H7 (cell line): ENCODE measurements at regions not wholly inside any gene's neighbourhood (a gene's known extent, or its start where the extent isn't known, plus 50 kb on each side); places are given as distances from the start of the nearest gene placed in this dataset.
A peak's percentile ranks its signal among the peaks of the same experiment; 100 is the strongest.
"Not testable (repeated sequence)": the region's sequence is repeated elsewhere in the genome, so short reads cannot be mapped to it uniquely, and the experiment has no call there.

Experiments used
- DNase-seq: peaks from one replicate; pipeline ENCODE4 v3.0.0; 2012
- H3K27me3 ChIP-seq: 2 replicates; pipeline ENCODE4 v1.6.0; 2011; ENCODE audit warnings: mild to moderate bottlenecking, low read length; ENCODE audit not compliant: control insufficient read depth, insufficient read depth
- H3K36me3 ChIP-seq: replicated peaks from 2 replicates; pipeline ENCODE4 v1.5.1; 2011; ENCODE audit warnings: low read length; ENCODE audit not compliant: control insufficient read depth, insufficient read depth
- H3K4me3 ChIP-seq: 2 replicates; pipeline ENCODE4 v1.5.1; 2011; ENCODE audit warnings: low read depth, mild to moderate bottlenecking, control low read depth, low read length, moderate library complexity; ENCODE audit not compliant: insufficient read depth

GRCh38 chr2:36165132-36165531 is 190.4 kb upstream of the CRIM1 start:
- H3K27me3 ChIP-seq = no peaks in the 10 kb centered on the region
- no peak for DNase-seq
- no peak overlapping the region for H3K4me3 ChIP-seq
- H3K36me3 ChIP-seq = no peaks in the 10 kb centered on the region

- no peak for DNase-seq
- no peak overlapping the region for H3K4me3 ChIP-seq
- no peaks in the 10 kb centered on the region for H3K27me3 ChIP-seq
- no peaks in the 10 kb centered on the region for H3K36me3 ChIP-seq
Measured at GRCh38 chr2:36163520-36164254, 191.9 kb upstream of the CRIM1 start.

DNA sequence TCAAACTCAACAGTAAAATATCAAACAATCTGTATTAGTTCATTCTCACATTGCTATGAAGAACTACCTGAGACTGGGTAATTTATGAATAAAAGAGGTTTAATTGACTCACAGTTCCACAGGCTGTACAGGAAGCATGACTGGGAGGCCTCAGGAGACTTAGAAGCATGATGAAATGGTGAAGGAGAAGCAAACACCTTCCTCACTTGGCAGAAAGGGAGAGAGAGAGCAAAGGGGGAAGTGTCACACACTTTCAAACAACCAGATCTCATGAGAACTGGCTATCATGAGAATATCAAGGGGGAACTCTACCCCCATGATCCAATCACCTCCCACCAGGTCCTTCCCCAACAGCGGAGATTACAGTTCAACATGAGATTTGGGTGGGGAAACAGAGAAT is 198.5 kb upstream of the CRIM1 start:
- not testable (repeated sequence) for DNase-seq, H3K27me3 ChIP-seq, H3K4me3 ChIP-seq, H3K36me3 ChIP-seq

GRCh38 chr2:36147670-36148390 is 207.7 kb upstream of the CRIM1 start:
- DNase-seq = no peak
- H3K36me3 ChIP-seq = no peaks in the 10 kb centered on the region
- H3K4me3 ChIP-seq = no peak overlapping the region
- H3K27me3 ChIP-seq = no peaks in the 10 kb centered on the region

GRCh38 chr2:36146765-36147164 is 208.8 kb upstream of the CRIM1 start:
- DNase-seq = no peak
- Histone ChIP-seq H3K36me3 (no peaks in the 10 kb centered on the region), H3K4me3 (no peak overlapping the region), H3K27me3 (no peaks in the 10 kb centered on the region)

DNA sequence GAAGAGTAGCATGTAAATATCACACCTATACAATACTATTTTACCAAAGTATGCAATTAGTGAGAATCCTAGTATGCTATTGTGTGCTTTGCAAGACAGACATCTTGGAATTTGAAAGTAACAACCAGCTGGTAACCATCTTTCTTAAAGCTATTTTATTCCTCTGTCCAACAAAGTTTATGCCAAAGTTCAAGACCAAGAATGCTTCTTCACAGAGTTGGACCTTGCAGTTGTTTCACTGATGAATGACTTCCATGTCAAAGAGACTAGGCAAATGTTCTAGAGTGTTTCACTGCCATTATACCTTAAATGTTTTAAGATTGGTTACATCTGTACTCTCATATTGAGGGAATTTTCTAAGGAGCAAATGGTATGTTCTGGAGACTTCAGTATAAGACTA is 215.2 kb upstream of the CRIM1 start:
- Histone ChIP-seq H3K4me3 (no peak overlapping the region), H3K27me3 (no peaks in the 10 kb centered on the region), H3K36me3 (no peaks in the 10 kb centered on the region)
- DNase-seq = no peak

DNA sequence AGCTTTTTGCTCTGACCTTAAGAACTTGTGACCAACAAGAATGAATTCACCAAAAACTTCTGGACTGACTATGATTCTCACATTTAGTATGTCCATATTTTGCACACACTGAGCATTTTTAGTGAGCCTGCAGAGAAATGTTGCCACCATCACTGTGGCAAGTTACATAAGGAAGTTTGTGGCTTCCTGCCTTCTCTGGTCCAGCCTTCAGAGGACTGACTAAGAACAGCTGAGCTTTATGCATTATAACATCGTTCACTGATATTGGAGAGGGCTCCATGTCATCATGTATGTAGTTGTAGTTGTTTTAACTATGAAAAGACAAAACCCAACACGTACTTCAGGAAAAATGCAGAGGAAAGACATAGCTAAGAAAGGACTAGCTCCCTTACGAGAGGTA is 218.0 kb upstream of the CRIM1 start:
- no peak for DNase-seq
- no peaks in the 10 kb centered on the region for H3K27me3 ChIP-seq
- H3K36me3 ChIP-seq = no peaks in the 10 kb centered on the region
- no peak overlapping the region for H3K4me3 ChIP-seq

GRCh38 chr2:36134281-36134680 is 221.3 kb upstream of the CRIM1 start:
- Histone ChIP-seq H3K27me3 (no peaks in the 10 kb centered on the region), H3K36me3 (no peaks in the 10 kb centered on the region), H3K4me3 (no peak overlapping the region)
- DNase-seq = no peak

DNA sequence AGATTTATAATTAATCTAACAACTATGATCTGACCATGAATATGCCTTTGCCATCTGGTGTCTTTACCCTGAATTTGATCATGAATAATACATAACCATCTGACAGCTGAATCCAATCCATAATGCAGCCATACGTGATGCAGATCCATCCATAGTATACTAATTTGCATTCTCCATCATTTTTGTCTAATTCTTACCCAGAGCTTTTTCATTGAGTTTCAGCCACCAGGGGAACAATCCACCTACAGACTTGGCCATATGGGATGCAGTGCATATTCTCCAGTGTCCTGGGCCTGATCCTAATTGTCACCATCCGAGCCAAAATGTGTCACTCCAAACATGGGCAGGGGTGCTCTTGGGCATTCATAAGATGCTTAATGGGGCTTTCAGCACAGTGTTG is 227.2 kb upstream of the CRIM1 start:
- Histone ChIP-seq H3K4me3 (no peak overlapping the region), H3K27me3 (no peaks in the 10 kb centered on the region), H3K36me3 (no peaks in the 10 kb centered on the region)
- no peak for DNase-seq

GRCh38 chr2:36125702-36126101 is 229.9 kb upstream of the CRIM1 start:
- DNase-seq = no peak
- H3K4me3 ChIP-seq = no peak overlapping the region
- H3K36me3 ChIP-seq = no peaks in the 10 kb centered on the region
- H3K27me3 ChIP-seq = no peaks in the 10 kb centered on the region

DNA sequence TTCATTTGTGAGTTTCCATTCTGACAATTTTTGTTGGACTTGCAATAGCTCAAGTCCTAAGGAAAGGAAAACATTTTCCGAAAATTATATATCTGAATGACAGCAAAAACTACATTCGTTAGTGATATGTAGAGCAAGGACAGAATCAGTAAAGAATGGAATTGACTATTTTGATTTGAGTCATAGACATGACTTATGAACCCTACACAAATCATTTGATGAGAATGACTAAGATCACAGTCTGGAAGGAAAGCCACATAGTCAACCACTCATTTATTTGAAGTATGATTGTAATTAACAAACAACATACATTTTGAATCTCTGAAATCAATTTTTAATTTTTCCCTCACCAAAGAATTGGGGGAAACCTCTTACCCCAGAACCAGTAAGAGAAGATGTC is 231.6 kb upstream of the CRIM1 start:
- no peak for DNase-seq
- Histone ChIP-seq H3K27me3 (no peaks in the 10 kb centered on the region), H3K4me3 (no peak overlapping the region), H3K36me3 (no peaks in the 10 kb centered on the region)

GRCh38 chr2:36097022-36097421 is 258.6 kb upstream of the CRIM1 start:
- no peaks in the 10 kb centered on the region for H3K27me3 ChIP-seq
- DNase-seq = no peak
- no peaks in the 10 kb centered on the region for H3K36me3 ChIP-seq
- H3K4me3 ChIP-seq = no peak overlapping the region

GRCh38 chr2:36091844-36092741 is 263.5 kb upstream of the CRIM1 start:
- H3K27me3 ChIP-seq, H3K4me3 ChIP-seq, DNase-seq, H3K36me3 ChIP-seq: not testable (repeated sequence)

DNA sequence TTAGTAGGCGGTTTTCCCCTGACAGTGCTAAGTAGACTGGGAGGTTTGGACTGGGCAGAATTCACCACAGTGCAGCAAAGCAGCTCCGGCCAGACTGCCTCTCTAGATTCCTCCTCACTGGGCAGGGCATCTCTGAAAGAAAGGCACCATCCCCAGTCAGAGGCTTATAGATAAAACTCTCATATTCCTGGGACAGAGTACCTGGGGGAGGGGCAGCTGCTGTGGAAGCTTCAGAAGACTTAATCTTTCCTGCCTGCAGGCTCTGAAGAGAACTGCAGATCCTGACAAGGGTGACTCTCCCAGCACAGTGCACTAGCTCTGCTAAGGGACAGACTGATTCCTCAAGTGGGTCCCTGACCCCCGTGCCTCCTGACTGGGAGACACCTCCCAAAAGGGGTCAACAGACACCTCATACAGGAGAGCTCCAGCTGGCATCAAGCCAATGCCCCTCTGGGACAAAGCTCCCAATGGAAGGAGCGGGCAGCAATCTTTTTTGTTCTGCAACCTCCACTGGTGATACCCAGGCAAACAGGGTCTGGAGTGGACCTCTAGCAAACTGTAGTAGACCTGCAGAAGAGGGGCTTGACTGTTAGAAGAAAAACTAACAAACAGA is 266.8 kb upstream of the CRIM1 start:
- Histone ChIP-seq H3K4me3 (no peak overlapping the region), H3K36me3 (no peaks in the 10 kb centered on the region), H3K27me3 (no peaks in the 10 kb centered on the region)
- peak; percentile 4 for DNase-seq
